Adipocyte (in vitro differentiated cells): ENCODE measurements at regions not wholly inside any gene's neighbourhood (a gene's known extent, or its start where the extent isn't known, plus 50 kb on each side); places are given as distances from the start of the nearest gene placed in this dataset.

Source experiments
- DNase-seq: peaks from one replicate; pipeline ENCODE4 v3.0.0-alpha.2; 2015; ENCODE audit warnings: low read depth
- H3K27me3 ChIP-seq: replicated peaks from 2 replicates; pipeline ENCODE4 v1.7.0; 2013; ENCODE audit warnings: mild to moderate bottlenecking, low read length, moderate library complexity; ENCODE audit not compliant: control insufficient read depth, insufficient read depth
- H3K36me3 ChIP-seq: 2 replicates; pipeline ENCODE4 v1.7.0; 2013; ENCODE audit warnings: low read length, mild to moderate bottlenecking, moderate library complexity; ENCODE audit not compliant: control insufficient read depth, insufficient read depth, severe bottlenecking
- H3K4me1 ChIP-seq: 2 replicates; pipeline ENCODE4 v1.7.0; 2013; ENCODE audit warnings: mild to moderate bottlenecking, low read length, moderate library complexity; ENCODE audit not compliant: control insufficient read depth, insufficient read depth
- H3K4me3 ChIP-seq: 2 replicates; pipeline ENCODE4 v1.7.0; 2013; ENCODE audit warnings: mild to moderate bottlenecking, low read length, moderate library complexity
- H3K9ac ChIP-seq: 2 replicates; pipeline ENCODE4 v1.7.0; 2013; ENCODE audit warnings: mild to moderate bottlenecking, low read length, moderate library complexity
- H3K9me3 ChIP-seq: 2 replicates; pipeline ENCODE4 v1.7.0; 2013; ENCODE audit warnings: mild to moderate bottlenecking, low read length, moderate library complexity; ENCODE audit not compliant: control insufficient read depth

GRCh38 chr7:41142904-41143473, 559.9 kb downstream of the INHBA start:
- no peaks in the 10 kb centered on the region for H3K9me3 ChIP-seq
- DNase-seq = peak; percentile 22
- no peak overlapping the region for H3K9ac ChIP-seq
- H3K4me3 ChIP-seq = no peak overlapping the region
- H3K27me3 ChIP-seq = no peaks in the 10 kb centered on the region
- H3K36me3 ChIP-seq = no peaks in the 10 kb centered on the region
- peaks cover 17% of the 10 kb centered on the region for H3K4me1 ChIP-seq

DNA sequence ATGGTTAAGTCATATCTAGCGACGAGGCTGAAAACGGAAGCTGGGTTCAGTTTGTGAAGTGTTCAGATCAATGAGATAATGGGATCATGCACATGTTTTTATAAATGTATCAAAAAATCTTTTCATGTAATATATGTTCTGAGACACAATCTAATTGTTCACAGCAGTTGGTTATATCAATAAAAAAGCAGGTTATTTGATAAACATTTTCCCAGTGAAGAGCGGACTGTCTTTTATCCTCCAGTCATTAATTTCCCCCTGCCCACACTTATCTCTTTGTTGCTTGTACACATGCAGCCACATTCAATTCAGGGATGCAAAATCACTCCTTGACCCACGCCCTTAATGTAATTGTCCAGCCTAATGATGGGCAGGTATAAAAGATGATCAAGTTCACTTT, 563.1 kb downstream of the INHBA start:
- peaks cover 17% of the 10 kb centered on the region for H3K4me1 ChIP-seq
- no peak overlapping the region for H3K9ac ChIP-seq
- H3K36me3 ChIP-seq = no peaks in the 10 kb centered on the region
- DNase-seq = no peak
- no peaks in the 10 kb centered on the region for H3K27me3 ChIP-seq
- no peaks in the 10 kb centered on the region for H3K9me3 ChIP-seq
- H3K4me3 ChIP-seq = no peak overlapping the region

DNA sequence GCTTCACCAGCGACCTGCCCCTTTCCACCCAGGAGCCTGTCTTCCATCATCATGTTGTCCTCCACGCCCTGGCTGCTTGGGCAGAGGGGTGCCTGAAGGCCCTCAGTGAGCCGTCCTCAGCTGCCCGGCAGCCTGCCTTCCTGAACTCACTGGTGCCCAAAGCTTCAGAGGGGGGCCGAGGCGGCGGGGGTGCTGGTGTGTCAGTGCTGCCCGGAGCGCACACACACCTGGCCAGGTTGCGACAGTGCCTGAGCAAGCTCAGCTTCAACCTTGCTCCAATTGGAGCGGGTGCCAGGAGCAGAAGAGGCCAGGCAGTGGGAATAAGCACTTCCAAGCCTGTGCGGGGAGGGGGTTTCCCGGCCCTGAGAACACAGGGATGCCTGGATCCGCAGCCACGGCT, 566.3 kb downstream of the INHBA start:
- Histone ChIP-seq H3K9ac (no peak overlapping the region), H3K36me3 (no peaks in the 10 kb centered on the region), H3K4me3 (no peak overlapping the region), H3K4me1 (peaks cover 19% of the 10 kb centered on the region), H3K27me3 (no peaks in the 10 kb centered on the region), H3K9me3 (no peaks in the 10 kb centered on the region)
- DNase-seq = no peak

DNA sequence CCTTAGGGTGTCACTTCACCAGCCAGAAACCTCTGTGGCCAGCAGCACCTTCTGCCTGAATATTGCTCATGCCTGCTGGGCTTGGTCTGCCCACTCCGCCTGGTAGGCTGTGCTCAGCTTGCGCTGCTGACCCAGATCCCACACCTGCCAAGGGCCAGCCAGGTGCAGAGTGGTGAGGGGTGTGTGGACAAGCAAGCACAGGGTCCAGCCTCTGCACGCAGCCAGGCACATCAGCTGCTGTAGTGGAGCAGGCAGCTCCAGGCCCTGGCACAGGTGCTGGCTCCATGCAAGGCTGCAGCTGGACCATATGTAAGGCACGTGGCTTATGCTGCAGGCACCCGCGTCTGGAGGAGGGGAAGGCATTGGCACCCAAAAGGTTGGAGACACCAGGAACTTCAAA, 567.4 kb downstream of the INHBA start:
- Histone ChIP-seq H3K4me3 (no peak overlapping the region), H3K36me3 (no peaks in the 10 kb centered on the region), H3K4me1 (peaks cover 22% of the 10 kb centered on the region), H3K9me3 (no peaks in the 10 kb centered on the region), H3K27me3 (no peaks in the 10 kb centered on the region), H3K9ac (no peak overlapping the region)
- DNase-seq = no peak

GRCh38 chr7:41134300-41135255, 568.3 kb downstream of the INHBA start:
- Histone ChIP-seq H3K9ac (no peak overlapping the region), H3K4me1 (peaks cover 28% of the 10 kb centered on the region)

GRCh38 chr7:41133690-41134299, 569.1 kb downstream of the INHBA start:
- no peak overlapping the region for H3K9ac ChIP-seq
- no peak for DNase-seq
- H3K4me3 ChIP-seq = no peak overlapping the region
- peaks cover 28% of the 10 kb centered on the region for H3K4me1 ChIP-seq
- no peaks in the 10 kb centered on the region for H3K27me3 ChIP-seq
- no peaks in the 10 kb centered on the region for H3K36me3 ChIP-seq
- no peaks in the 10 kb centered on the region for H3K9me3 ChIP-seq

More at GRCh38 chr7:41134300-41135255, 568.3 kb downstream of the INHBA start:
- Histone ChIP-seq H3K9me3 (no peaks in the 10 kb centered on the region), H3K4me3 (no peak overlapping the region), H3K36me3 (no peaks in the 10 kb centered on the region), H3K27me3 (no peaks in the 10 kb centered on the region)
- DNase-seq = peak; percentile 23

GRCh38 chr7:41131956-41132355, 570.9 kb downstream of the INHBA start:
- DNase-seq = no peak
- H3K36me3 ChIP-seq = no peaks in the 10 kb centered on the region
- no peak overlapping the region for H3K9ac ChIP-seq
- H3K9me3 ChIP-seq = no peaks in the 10 kb centered on the region
- peaks cover 17% of the 10 kb centered on the region for H3K4me1 ChIP-seq
- H3K27me3 ChIP-seq = no peaks in the 10 kb centered on the region
- no peak overlapping the region for H3K4me3 ChIP-seq

DNA sequence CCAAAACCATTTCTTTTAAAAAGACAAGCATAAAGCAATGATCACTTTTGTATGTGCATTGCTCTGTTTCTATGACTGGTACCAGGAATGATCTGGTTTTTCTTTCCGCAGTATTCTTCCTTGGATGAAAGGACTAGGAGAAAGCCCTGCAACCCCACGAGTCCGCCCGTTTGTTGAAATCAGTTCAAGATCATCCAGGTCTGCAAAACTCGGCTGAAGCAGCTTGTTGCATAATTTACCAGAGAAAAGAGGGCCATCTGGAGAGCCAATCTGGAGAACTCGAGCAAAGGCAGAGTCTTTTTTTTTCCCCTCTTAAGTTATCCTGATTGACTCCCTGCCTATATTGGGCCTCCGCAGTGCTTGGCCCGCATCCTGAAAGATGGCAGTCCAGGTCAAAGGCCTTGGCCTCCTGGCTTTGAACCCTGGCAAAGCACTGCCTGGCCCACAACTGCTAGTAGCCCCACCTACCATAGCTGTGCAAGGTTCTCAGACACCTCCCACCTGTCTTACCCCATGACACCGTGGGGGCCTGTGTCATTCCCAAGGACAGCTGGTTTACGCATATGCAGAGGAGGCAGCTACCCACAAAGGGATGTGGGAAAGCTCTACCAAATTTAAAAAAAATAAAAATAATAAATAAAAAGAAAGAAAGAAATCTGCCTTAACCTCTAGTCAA, 572.2 kb downstream of the INHBA start:
- DNase-seq = no peak
- no peaks in the 10 kb centered on the region for H3K27me3 ChIP-seq
- H3K36me3 ChIP-seq = no peaks in the 10 kb centered on the region
- no peaks in the 10 kb centered on the region for H3K9me3 ChIP-seq
- no peak overlapping the region for H3K4me3 ChIP-seq
- H3K9ac ChIP-seq = no peak overlapping the region
- peaks cover 17% of the 10 kb centered on the region for H3K4me1 ChIP-seq

GRCh38 chr7:41130086-41130485, 572.8 kb downstream of the INHBA start:
- Histone ChIP-seq H3K36me3 (no peaks in the 10 kb centered on the region), H3K27me3 (no peaks in the 10 kb centered on the region), H3K9ac (no peak overlapping the region), H3K9me3 (no peaks in the 10 kb centered on the region), H3K4me1 (peaks cover 17% of the 10 kb centered on the region), H3K4me3 (no peak overlapping the region)
- no peak for DNase-seq

GRCh38 chr7:41125343-41125742, 577.5 kb downstream of the INHBA start:
- no peak for DNase-seq

More at GRCh38 chr7:41125343-41125742, 577.5 kb downstream of the INHBA start:
- no peaks in the 10 kb centered on the region for H3K9me3 ChIP-seq
- H3K4me1 ChIP-seq = peaks cover 4% of the 10 kb centered on the region
- no peak overlapping the region for H3K4me3 ChIP-seq
- H3K27me3 ChIP-seq = no peaks in the 10 kb centered on the region
- no peaks in the 10 kb centered on the region for H3K36me3 ChIP-seq
- H3K9ac ChIP-seq = no peak overlapping the region
